ENCODE measurements at regions not wholly inside any gene's neighbourhood (a gene's known extent, or its start where the extent isn't known, plus 50 kb on each side); places are given as distances from the start of the nearest gene placed in this dataset.

GRCh38 chr3:191721990-191722389 lies 261.0 kb downstream of the PYDC2 start:
- TF ChIP-seq POLR2A (IDR thresholded peaks at IDR 0.05) (no peak), CTCF (IDR thresholded peaks at IDR 0.05) (no peak), POLR2AphosphoS5 (IDR thresholded peaks at IDR 0.05) (no peak), EP300 (IDR thresholded peaks at IDR 0.05; ENCODE audit: low read depth) (no peak)

Measured in transverse colon (tissue), 4 donors.